WTC11 (cell line): ENCODE measurements at regions not wholly inside any gene's neighbourhood (a gene's known extent, or its start where the extent isn't known, plus 50 kb on each side); places are given as distances from the start of the nearest gene placed in this dataset.

Experiments
- ATAC-seq: fragments of 200-7000 bp; cut with Tn5 transposase; 2 replicates; pipeline ENCODE4 v1.10.0; 2021; ENCODE audit warnings: mild to moderate bottlenecking, moderate library complexity
- CTCF ChIA-PET: fragments of 300-600 bp; sonication (Branson Sonifier 250); formaldehyde crosslinking; loops from one replicate; lab custom pipeline; 2021; ENCODE audit warnings: antibody characterized with exemption; lab: Charles Lee
- POLR2A ChIA-PET: fragments of 350-600 bp; sonication (Branson Sonifier 250); formaldehyde crosslinking; loops from one replicate; lab custom pipeline; 2021; ENCODE audit warnings: antibody characterized with exemption; lab: Charles Lee
- DNase-seq: peaks from one replicate; pipeline ENCODE4 v3.0.0; 2021; ENCODE audit warnings: low spot score
- H3K27ac Mint-ChIP-seq: 2 replicates; pipeline ENCODE4 v1.8.0; 2021; ENCODE audit warnings: mixed read lengths
- H3K27me3 Mint-ChIP-seq: 2 replicates; pipeline ENCODE4 v1.8.0; 2021; ENCODE audit warnings: low read depth, mild to moderate bottlenecking, moderate library complexity, mixed read lengths
- H3K36me3 Mint-ChIP-seq: 2 replicates; pipeline ENCODE4 v1.8.0; 2021; ENCODE audit warnings: mixed read lengths
- H3K4me1 Mint-ChIP-seq: 2 replicates; pipeline ENCODE4 v1.8.0; 2022; ENCODE audit warnings: mixed read lengths
- H3K4me3 Mint-ChIP-seq: 2 replicates; pipeline ENCODE4 v1.8.0; 2021; ENCODE audit warnings: mild to moderate bottlenecking, moderate library complexity, mixed read lengths
- H3K9me3 Mint-ChIP-seq: 2 replicates; pipeline ENCODE4 v1.8.0; 2021; ENCODE audit warnings: mixed read lengths
- ARID4B ChIP-seq: sonication (generic); formaldehyde crosslinking; IDR thresholded peaks from 2 replicates; pipeline ENCODE4 v1.8.0; 2023; ENCODE audit warnings: missing genetic modification reagents, mild to moderate bottlenecking, borderline replicate concordance
- CBFB ChIP-seq: sonication (generic); formaldehyde crosslinking; IDR thresholded peaks from 2 replicates; pipeline ENCODE4 v1.8.1; 2022; ENCODE audit warnings: mild to moderate bottlenecking, low read depth, missing genetic modification reagents
- CREM ChIP-seq: sonication (generic); formaldehyde crosslinking; IDR thresholded peaks from 2 replicates; pipeline ENCODE4 v1.8.1; 2022; ENCODE audit warnings: mild to moderate bottlenecking, missing genetic modification reagents, moderate library complexity
- E2F1 ChIP-seq: sonication (generic); formaldehyde crosslinking; IDR thresholded peaks from 2 replicates; pipeline ENCODE4 v1.8.0; 2022; ENCODE audit warnings: mild to moderate bottlenecking, missing genetic modification reagents
- E2F5 ChIP-seq: sonication (generic); formaldehyde crosslinking; IDR thresholded peaks from 2 replicates; pipeline ENCODE4 v1.8.1; 2022; ENCODE audit warnings: mild to moderate bottlenecking, moderate library complexity, missing genetic modification reagents
- ELF4 ChIP-seq: sonication (generic); formaldehyde crosslinking; IDR thresholded peaks from 2 replicates; pipeline ENCODE4 v1.8.1; 2022; ENCODE audit warnings: low read depth, mild to moderate bottlenecking, moderate library complexity, missing genetic modification reagents
- EMX1 ChIP-seq: fragments of 250-450 bp; sonication (Bioruptor Pico); IDR thresholded peaks from 2 replicates; pipeline ENCODE4 v1.8.0; 2021; ENCODE audit warnings: mild to moderate bottlenecking
- ETV6 ChIP-seq: sonication (generic); formaldehyde crosslinking; IDR thresholded peaks from 2 replicates; pipeline ENCODE4 v1.8.1; 2022; ENCODE audit warnings: mild to moderate bottlenecking, missing genetic modification reagents
- FOXK1 ChIP-seq: sonication (generic); formaldehyde crosslinking; IDR thresholded peaks from 2 replicates; pipeline ENCODE4 v1.8.0; 2022; ENCODE audit warnings: mild to moderate bottlenecking, moderate library complexity, missing genetic modification reagents
- GABPB1 ChIP-seq: sonication (generic); formaldehyde crosslinking; IDR thresholded peaks from 2 replicates; pipeline ENCODE4 v1.8.1; 2023; ENCODE audit warnings: mild to moderate bottlenecking, missing genetic modification reagents
- GRHL2 ChIP-seq: fragments of 250-450 bp; sonication (Bioruptor Pico); IDR thresholded peaks from 2 replicates; pipeline ENCODE4 v1.8.0; 2022; ENCODE audit warnings: mild to moderate bottlenecking, moderate library complexity; ENCODE audit not compliant: insufficient replicate concordance, severe bottlenecking
- IRF1 ChIP-seq: sonication (generic); formaldehyde crosslinking; IDR thresholded peaks from 2 replicates; pipeline ENCODE4 v1.8.0; 2023; ENCODE audit warnings: missing genetic modification reagents
- IRF2 ChIP-seq: sonication (generic); formaldehyde crosslinking; IDR thresholded peaks from 2 replicates; pipeline ENCODE4 v1.8.0; 2022; ENCODE audit warnings: low read depth, missing genetic modification reagents, borderline replicate concordance
- MXD4 ChIP-seq: fragments of 250-450 bp; sonication (Bioruptor Pico); IDR thresholded peaks from 2 replicates; pipeline ENCODE4 v1.8.0; 2021; ENCODE audit warnings: mild to moderate bottlenecking, moderate library complexity, borderline replicate concordance
- NFE2L1 ChIP-seq: sonication (generic); formaldehyde crosslinking; IDR thresholded peaks from 2 replicates; pipeline ENCODE4 v1.8.1; 2023; ENCODE audit warnings: missing genetic modification reagents
- NR2C2 ChIP-seq: sonication (generic); formaldehyde crosslinking; IDR thresholded peaks from 2 replicates; pipeline ENCODE4 v1.8.0; 2022; ENCODE audit warnings: mild to moderate bottlenecking, missing genetic modification reagents
- OVOL2 ChIP-seq: fragments of 250-450 bp; sonication (Bioruptor Pico); IDR thresholded peaks from 2 replicates; pipeline ENCODE4 v1.9.0; 2021; ENCODE audit warnings: mild to moderate bottlenecking, borderline replicate concordance
- RELA ChIP-seq: sonication (generic); formaldehyde crosslinking; IDR thresholded peaks from 2 replicates; pipeline ENCODE4 v1.8.1; 2022; ENCODE audit warnings: missing genetic modification reagents, mild to moderate bottlenecking, borderline replicate concordance
- SMAD3 ChIP-seq: sonication (generic); formaldehyde crosslinking; IDR thresholded peaks from 2 replicates; pipeline ENCODE4 v1.8.0; 2022; ENCODE audit warnings: missing genetic modification reagents, mild to moderate bottlenecking, borderline replicate concordance
- STAT6 ChIP-seq: sonication (generic); formaldehyde crosslinking; conservative IDR thresholded peaks from 2 replicates; pipeline ENCODE4 v1.8.1; 2023; ENCODE audit warnings: mild to moderate bottlenecking, low read depth, missing genetic modification reagents, moderate library complexity
- USF1 ChIP-seq: sonication (generic); formaldehyde crosslinking; IDR thresholded peaks from 2 replicates; pipeline ENCODE4 v1.8.0; 2022; ENCODE audit warnings: mild to moderate bottlenecking, missing genetic modification reagents
- ZNF219 ChIP-seq: sonication (generic); formaldehyde crosslinking; IDR thresholded peaks from 2 replicates; pipeline ENCODE4 v1.8.0; 2023; ENCODE audit warnings: missing genetic modification reagents, mild to moderate bottlenecking, borderline replicate concordance
- ZNF263 ChIP-seq: sonication (generic); formaldehyde crosslinking; IDR thresholded peaks from 2 replicates; pipeline ENCODE4 v1.8.1; 2022; ENCODE audit warnings: low read depth, mild to moderate bottlenecking, moderate library complexity, missing genetic modification reagents
- ZSCAN18 ChIP-seq: fragments of 250-450 bp; sonication (Bioruptor Pico); IDR thresholded peaks from 2 replicates; pipeline ENCODE4 v2.1.2; 2022; ENCODE audit warnings: mild to moderate bottlenecking, moderate library complexity

GRCh38 chr14:28020112-28020511 is 746.5 kb upstream of the FOXG1 start:
- ChIA-PET CTCF (no interaction called here), POLR2A (no interaction called here)
- H3K4me1 Mint-ChIP-seq, result no peaks in the 10 kb centered on the region
- H3K27ac Mint-ChIP-seq, result no peak overlapping the region
- no peaks in the 10 kb centered on the region for H3K27me3 Mint-ChIP-seq
- H3K4me3 Mint-ChIP-seq, result no peak overlapping the region
- no peak for ATAC-seq
- H3K36me3 Mint-ChIP-seq, result no peaks in the 10 kb centered on the region
- DNase-seq, result no peak
- no peak for TF ChIP-seq ARID4B (CRISPR knock-in tag)
- no peak for TF ChIP-seq NFE2L1
- TF ChIP-seq GABPB1 (CRISPR knock-in tag), result no peak
- TF ChIP-seq RELA (CRISPR knock-in tag), result no peak
- TF ChIP-seq ZNF219 (CRISPR knock-in tag), result no peak
- no peak for TF ChIP-seq E2F1 (CRISPR knock-in tag)
- TF ChIP-seq IRF1 (CRISPR knock-in tag), result no peak
- TF ChIP-seq MXD4 (CRISPR knock-in tag), result no peak
- no peak for TF ChIP-seq ETV6 (CRISPR knock-in tag)
- TF ChIP-seq, all 79 proteins: peak for 0
- H3K9me3 Mint-ChIP-seq, result peaks cover 8% of the 10 kb centered on the region

GRCh38 chr14:28023853-28024252 is 742.7 kb upstream of the FOXG1 start:
- CTCF ChIA-PET, result no interaction called here
- Mint-ChIP-seq H3K9me3 (no peaks in the 10 kb centered on the region), H3K36me3 (no peaks in the 10 kb centered on the region), H3K27ac (no peak overlapping the region), H3K4me3 (no peak overlapping the region), H3K27me3 (no peaks in the 10 kb centered on the region), H3K4me1 (no peaks in the 10 kb centered on the region)
- DNase-seq, result no peak
- POLR2A ChIA-PET, result no interaction called here
- no peak for ATAC-seq
- TF ChIP-seq E2F5 (CRISPR knock-in tag) (no peak), MXD4 (CRISPR knock-in tag) (no peak), ELF4 (CRISPR knock-in tag) (no peak), NFE2L1 (no peak), ZSCAN18 (no peak), FOXK1 (CRISPR knock-in tag) (no peak), OVOL2 (CRISPR knock-in tag) (no peak), IRF2 (CRISPR knock-in tag) (no peak), NR2C2 (no peak), CREM (CRISPR knock-in tag) (no peak), SMAD3 (CRISPR knock-in tag) (no peak), EMX1 (no peak), ZNF263 (no peak), CBFB (CRISPR knock-in tag) (no peak), STAT6 (CRISPR knock-in tag) (no peak), GRHL2 (CRISPR knock-in tag) (no peak), USF1 (CRISPR knock-in tag) (no peak)
